ENCODE measurements at regions not wholly inside any gene's neighbourhood (a gene's known extent, or its start where the extent isn't known, plus 50 kb on each side); places are given as distances from the start of the nearest gene placed in this dataset.

DNA sequence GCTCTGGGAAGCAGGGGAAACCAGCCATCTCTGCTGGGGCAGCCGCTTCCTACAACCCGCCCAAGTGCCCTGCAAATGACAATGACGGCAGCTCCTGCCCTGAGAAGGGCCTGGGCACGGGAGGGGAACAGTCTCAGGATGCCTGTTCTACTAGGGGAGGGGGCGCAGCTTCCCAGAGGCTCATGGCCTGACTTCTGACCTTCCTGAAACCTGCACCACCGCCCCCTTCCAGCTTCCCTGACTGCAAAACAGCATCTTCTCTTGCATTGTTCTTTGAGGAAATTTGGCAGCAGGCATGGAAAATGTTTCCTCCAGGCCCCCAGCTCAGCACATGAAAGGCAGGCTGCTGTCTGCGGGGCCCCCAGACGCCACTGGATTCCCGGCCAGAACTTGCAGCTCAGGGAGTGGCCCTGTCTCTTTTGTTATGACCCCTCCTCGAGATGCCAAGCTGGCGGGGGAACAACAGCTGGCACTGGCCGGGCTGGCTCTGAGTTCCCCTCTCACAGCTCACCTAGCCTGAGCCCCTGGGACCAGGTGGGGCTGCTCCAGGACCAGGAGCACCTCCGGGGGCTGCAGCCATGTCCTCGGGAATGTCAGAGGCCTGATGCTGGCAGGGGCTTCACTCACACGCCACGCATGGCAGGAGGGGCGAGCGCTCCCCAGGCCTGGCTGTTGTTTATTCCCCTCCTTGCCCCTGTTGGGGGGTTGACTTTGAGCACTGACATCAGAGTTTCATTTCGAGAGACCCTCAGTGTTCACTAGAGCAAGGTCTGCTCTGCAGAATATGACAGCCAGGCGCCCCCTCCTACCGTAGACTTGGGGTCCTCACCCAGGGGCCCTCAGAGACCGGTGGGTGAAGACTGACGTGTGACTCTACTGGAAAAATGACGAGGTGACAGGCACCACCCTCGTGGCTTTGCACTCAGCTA lies 62.7 kb downstream of the CALML3 start:
- Histone ChIP-seq H3K4me3 (no peak overlapping the region), H3K9me3 (no peaks in the 10 kb centered on the region), H3K36me3 (no peaks in the 10 kb centered on the region), H3K27me3 (no peaks in the 10 kb centered on the region), H3K27ac (no peak overlapping the region), H3K4me1 (peaks cover 14 to 23% (median 16%) of the 10 kb centered on the region in 4 donors)
- WGBS, 2 donors (ENCODE audit: low coverage in 1 of 2): 12 to 72% methylated on average over 3 to 25 of the region's 25 CpGs
- DNase-seq: no peak
- intact Hi-C loops (cut with DNase I; ENCODE audit: low total_unique reads) (no loop called here), in situ Hi-C loops (cut with MboI; ENCODE audit: low pct_ligation_motif_present in 1 of 4, low pct_unique_long_range_greater_than_20kb in 1 of 4, low sequenced_read_pairs in 3 of 4) (no loop called here)
- TF ChIP-seq, protein P1, sequence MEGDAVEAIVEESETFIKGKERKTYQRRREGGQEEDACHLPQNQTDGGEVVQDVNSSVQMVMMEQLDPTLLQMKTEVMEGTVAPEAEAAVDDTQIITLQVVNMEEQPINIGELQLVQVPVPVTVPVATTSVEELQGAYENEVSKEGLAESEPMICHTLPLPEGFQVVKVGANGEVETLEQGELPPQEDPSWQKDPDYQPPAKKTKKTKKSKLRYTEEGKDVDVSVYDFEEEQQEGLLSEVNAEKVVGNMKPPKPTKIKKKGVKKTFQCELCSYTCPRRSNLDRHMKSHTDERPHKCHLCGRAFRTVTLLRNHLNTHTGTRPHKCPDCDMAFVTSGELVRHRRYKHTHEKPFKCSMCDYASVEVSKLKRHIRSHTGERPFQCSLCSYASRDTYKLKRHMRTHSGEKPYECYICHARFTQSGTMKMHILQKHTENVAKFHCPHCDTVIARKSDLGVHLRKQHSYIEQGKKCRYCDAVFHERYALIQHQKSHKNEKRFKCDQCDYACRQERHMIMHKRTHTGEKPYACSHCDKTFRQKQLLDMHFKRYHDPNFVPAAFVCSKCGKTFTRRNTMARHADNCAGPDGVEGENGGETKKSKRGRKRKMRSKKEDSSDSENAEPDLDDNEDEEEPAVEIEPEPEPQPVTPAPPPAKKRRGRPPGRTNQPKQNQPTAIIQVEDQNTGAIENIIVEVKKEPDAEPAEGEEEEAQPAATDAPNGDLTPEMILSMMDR (IDR thresholded peaks at IDR 0.05): no peak
- TF ChIP-seq POLR2A (IDR thresholded peaks at IDR 0.05) (no peak), POLR2AphosphoS5 (IDR thresholded peaks at IDR 0.05) (no peak), EP300 (IDR thresholded peaks at IDR 0.05; ENCODE audit: low read depth) (no peak)

DNA sequence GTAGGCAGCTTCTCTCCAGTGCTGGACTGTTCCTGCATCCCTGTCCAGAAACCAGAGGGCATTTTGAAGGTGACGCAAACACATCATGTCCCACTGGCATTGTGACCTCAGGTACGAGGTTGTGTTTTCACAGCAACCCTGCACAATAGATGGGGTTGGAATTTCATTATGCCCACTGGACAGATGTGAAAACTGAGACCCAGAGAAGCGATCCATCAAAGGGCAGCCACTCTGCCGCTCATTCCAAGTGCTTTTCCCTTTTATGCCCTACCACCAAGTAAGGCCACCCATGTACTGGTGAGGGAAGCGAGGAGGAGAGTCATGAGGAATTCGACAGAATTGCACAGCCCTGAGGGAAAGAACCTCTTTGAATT lies 63.3 kb downstream of the CALML3 start:
- Histone ChIP-seq H3K27ac (no peak overlapping the region), H3K4me3 (no peak overlapping the region), H3K4me1 (peaks cover 14 to 23% (median 16%) of the 10 kb centered on the region in 4 donors), H3K36me3 (no peaks in the 10 kb centered on the region), H3K27me3 (no peaks in the 10 kb centered on the region), H3K9me3 (no peaks in the 10 kb centered on the region)
- DNase-seq: no peak
- intact Hi-C loops (cut with DNase I; ENCODE audit: low total_unique reads): no loop called here
- TF ChIP-seq POLR2AphosphoS5 (IDR thresholded peaks at IDR 0.05) (no peak), EP300 (IDR thresholded peaks at IDR 0.05; ENCODE audit: low read depth) (no peak), POLR2A (IDR thresholded peaks at IDR 0.05) (no peak)
- TF ChIP-seq, protein P1 (IDR thresholded peaks at IDR 0.05): no peak
- WGBS, 2 donors (ENCODE audit: low coverage in 1 of 2): 76 to 91% methylated on average over 3 to 6 of the region's 6 CpGs
- in situ Hi-C loops (cut with MboI; ENCODE audit: low pct_ligation_motif_present in 1 of 4, low pct_unique_long_range_greater_than_20kb in 1 of 4, low sequenced_read_pairs in 3 of 4): no loop called here

DNA sequence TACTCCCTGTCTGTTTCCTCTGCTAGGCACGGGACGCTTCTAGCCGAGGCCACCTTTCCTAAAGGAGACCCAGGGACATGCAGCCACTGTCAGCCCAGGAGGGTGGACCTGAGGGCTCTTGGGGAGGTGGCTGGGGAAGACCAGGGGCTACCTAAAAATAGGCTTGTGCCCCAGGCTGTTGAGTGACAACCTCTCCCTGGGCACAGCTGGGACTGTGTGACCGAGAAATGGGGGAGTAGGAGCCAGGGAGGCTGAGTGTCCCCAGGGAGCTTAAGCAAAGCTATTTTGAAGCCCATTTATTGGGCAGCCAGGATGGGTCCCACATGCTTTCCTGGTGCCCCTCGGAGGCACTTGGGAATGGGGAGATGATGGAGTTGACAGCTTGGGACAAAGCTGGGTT lies 63.8 kb downstream of the CALML3 start:
- Histone ChIP-seq H3K4me3 (no peak overlapping the region), H3K27me3 (no peaks in the 10 kb centered on the region), H3K9me3 (no peaks in the 10 kb centered on the region), H3K36me3 (no peaks in the 10 kb centered on the region), H3K27ac (no peak overlapping the region), H3K4me1 (peaks cover 14 to 18% (median 14%) of the 10 kb centered on the region in 4 donors)
- WGBS, 2 donors (ENCODE audit: low coverage in 1 of 2): 91% methylated on average over 5 of the region's 5 CpGs; no CpG with 5 or more reads in 1 of the 2 donors
- TF ChIP-seq, protein P1 (IDR thresholded peaks at IDR 0.05): no peak
- no peak for TF ChIP-seq EP300 (IDR thresholded peaks at IDR 0.05; ENCODE audit: low read depth)
- no peak for TF ChIP-seq POLR2AphosphoS5 (IDR thresholded peaks at IDR 0.05)
- TF ChIP-seq POLR2A (IDR thresholded peaks at IDR 0.05): no peak
- DNase-seq: no peak
- in situ Hi-C loops (cut with MboI; ENCODE audit: low pct_ligation_motif_present in 1 of 4, low pct_unique_long_range_greater_than_20kb in 1 of 4, low sequenced_read_pairs in 3 of 4) (no loop called here), intact Hi-C loops (cut with DNase I; ENCODE audit: low total_unique reads) (no loop called here)
